ENCODE measurements at regions not wholly inside any gene's neighbourhood (a gene's known extent, or its start where the extent isn't known, plus 50 kb on each side); places are given as distances from the start of the nearest gene placed in this dataset.

DNA sequence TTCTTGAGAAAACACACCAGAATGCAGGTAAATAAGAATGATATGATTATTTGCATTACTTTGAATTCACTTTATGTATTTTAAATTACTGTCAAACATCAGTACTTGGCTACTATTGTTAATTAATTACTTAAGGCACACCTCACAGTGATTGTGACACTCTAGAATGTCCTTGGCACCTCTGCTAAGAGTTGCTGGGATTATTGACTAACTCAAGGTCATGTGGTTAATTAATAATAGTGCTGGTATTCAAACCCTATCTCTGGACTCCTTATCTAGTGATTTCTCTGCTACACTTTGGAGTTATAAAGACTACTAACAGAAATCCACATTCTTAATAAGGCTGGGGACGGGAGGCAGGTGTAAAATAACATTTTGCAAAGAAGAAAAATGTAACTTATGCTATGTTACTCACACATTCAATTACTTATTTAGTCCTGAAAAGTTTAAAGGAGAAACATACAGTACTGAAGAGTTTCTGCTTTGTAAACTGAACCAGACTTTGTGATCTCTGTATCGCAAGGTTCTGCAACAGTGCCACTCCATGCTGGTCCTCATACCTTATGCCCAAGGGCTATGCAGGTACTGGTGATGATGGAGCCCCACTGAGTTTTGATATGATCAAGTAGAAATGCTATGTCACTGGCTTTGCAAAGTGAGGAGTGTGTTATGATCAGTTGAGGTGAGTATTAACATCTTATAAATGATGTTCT, 242.7 kb downstream of the MID1IP1 start:
- H3K4me3 Mint-ChIP-seq = no peak overlapping the region
- H3K9me3 ChIP-seq (ENCODE audit: control insufficient read depth, low read depth, low read length) = no peaks in the 10 kb centered on the region
- no peaks in the 10 kb centered on the region for H3K79me1 ChIP-seq (ENCODE audit: insufficient read depth, low read depth, low read length, poor library complexity, severe bottlenecking)
- H3K79me2 ChIP-seq (ENCODE audit: insufficient read depth, low read length) = no peaks in the 10 kb centered on the region
- no peaks in the 10 kb centered on the region for H3K27me3 ChIP-seq (ENCODE audit: insufficient read depth, low read length)
- H3K4me1 ChIP-seq (ENCODE audit: insufficient read depth, low read length) = no peaks in the 10 kb centered on the region
- no peak overlapping the region for H3K4ac ChIP-seq (ENCODE audit: low read depth, low read length)
- H3K27me3 Mint-ChIP-seq (ENCODE audit: low read depth) = no peaks in the 10 kb centered on the region
- H2BK15ac ChIP-seq (ENCODE audit: low read depth, low read length) = no peak overlapping the region
- no peak overlapping the region for H3T11ph ChIP-seq (ENCODE audit: low read length)
- H2BK12ac ChIP-seq (ENCODE audit: insufficient read length, low read depth, low read length) = no peak overlapping the region
- no peak overlapping the region for H2BK5ac ChIP-seq (ENCODE audit: insufficient read length, low read length)
- H3K27ac ChIP-seq (ENCODE audit: insufficient read length, low read depth, low read length) = no peak overlapping the region
- no peak overlapping the region for H2AK5ac ChIP-seq (ENCODE audit: insufficient read length, low read length)
- no peak overlapping the region for H3K4me2 ChIP-seq (ENCODE audit: insufficient read depth, insufficient read length, low read length)
- H2BK20ac ChIP-seq (ENCODE audit: low read depth, low read length, poor library complexity, severe bottlenecking) = no peak overlapping the region
- no peak overlapping the region for H2AFZ ChIP-seq (ENCODE audit: low read length)
- H3K23me2 ChIP-seq (ENCODE audit: insufficient read length, low read depth, low read length, poor library complexity, severe bottlenecking) = no peaks in the 10 kb centered on the region
- no peak overlapping the region for H4K8ac ChIP-seq (replicated peaks; ENCODE audit: insufficient read length, low read depth, low read length)
- H3K56ac ChIP-seq (ENCODE audit: insufficient read length, low read depth, low read length) = no peak overlapping the region
- no peak overlapping the region for H3K9ac ChIP-seq (ENCODE audit: extremely low read depth, insufficient read length, low read length)
- no peak overlapping the region for H3K14ac ChIP-seq (ENCODE audit: insufficient read depth, low read length)
- no peak overlapping the region for H4K5ac ChIP-seq (ENCODE audit: insufficient read length, low read depth, low read length)
- no peak overlapping the region for H4K91ac ChIP-seq (ENCODE audit: insufficient read length, low read depth, low read length)
- TF ChIP-seq, protein P1, sequence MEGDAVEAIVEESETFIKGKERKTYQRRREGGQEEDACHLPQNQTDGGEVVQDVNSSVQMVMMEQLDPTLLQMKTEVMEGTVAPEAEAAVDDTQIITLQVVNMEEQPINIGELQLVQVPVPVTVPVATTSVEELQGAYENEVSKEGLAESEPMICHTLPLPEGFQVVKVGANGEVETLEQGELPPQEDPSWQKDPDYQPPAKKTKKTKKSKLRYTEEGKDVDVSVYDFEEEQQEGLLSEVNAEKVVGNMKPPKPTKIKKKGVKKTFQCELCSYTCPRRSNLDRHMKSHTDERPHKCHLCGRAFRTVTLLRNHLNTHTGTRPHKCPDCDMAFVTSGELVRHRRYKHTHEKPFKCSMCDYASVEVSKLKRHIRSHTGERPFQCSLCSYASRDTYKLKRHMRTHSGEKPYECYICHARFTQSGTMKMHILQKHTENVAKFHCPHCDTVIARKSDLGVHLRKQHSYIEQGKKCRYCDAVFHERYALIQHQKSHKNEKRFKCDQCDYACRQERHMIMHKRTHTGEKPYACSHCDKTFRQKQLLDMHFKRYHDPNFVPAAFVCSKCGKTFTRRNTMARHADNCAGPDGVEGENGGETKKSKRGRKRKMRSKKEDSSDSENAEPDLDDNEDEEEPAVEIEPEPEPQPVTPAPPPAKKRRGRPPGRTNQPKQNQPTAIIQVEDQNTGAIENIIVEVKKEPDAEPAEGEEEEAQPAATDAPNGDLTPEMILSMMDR (conservative IDR thresholded peaks at IDR 0.05) = no peak
- no peak for DNase-seq
- no peak overlapping the region for H3K27ac Mint-ChIP-seq
- no peak overlapping the region for H3K23ac ChIP-seq (ENCODE audit: insufficient read length, low read depth, low read length)
- no peaks in the 10 kb centered on the region for H4K20me1 ChIP-seq (ENCODE audit: control insufficient read depth, insufficient read depth, insufficient read length)
- WGBS (ENCODE audit: extremely low coverage, insufficient read length, low lambda C conversion rate) = no CpG with 5 or more reads among the region's 2 CpGs
- no peak overlapping the region for H3K18ac ChIP-seq (ENCODE audit: insufficient read length, low read depth, low read length)
- no peaks in the 10 kb centered on the region; a peak in 4 of 7 replicates for H3K36me3 Mint-ChIP-seq (ENCODE audit: insufficient read depth in 1 of 3, low read depth in 3 of 3)
- H3K4me1 Mint-ChIP-seq = no peaks in the 10 kb centered on the region
- peaks cover 56 to 57% of the 10 kb centered on the region in 2 experiments for H3K9me3 Mint-ChIP-seq
- H2BK120ac ChIP-seq (ENCODE audit: low read depth, low read length, poor library complexity, severe bottlenecking) = no peak overlapping the region

Measured in H9 (cell line).